H1 (cell line): ENCODE measurements at regions not wholly inside any gene's neighbourhood (a gene's known extent, or its start where the extent isn't known, plus 50 kb on each side); places are given as distances from the start of the nearest gene placed in this dataset.

Experiments used
- CTCF ChIA-PET: fragments of 300-600 bp; sonication (Branson Sonifier 250); formaldehyde crosslinking; loops from one replicate; lab custom pipeline; 2021; ENCODE audit not compliant: partially characterized antibody; lab: Charles Lee
- POLR2A ChIA-PET: fragments of 300-600 bp; sonication (Branson Sonifier 250); formaldehyde crosslinking; loops from one replicate; lab custom pipeline; 2021; ENCODE audit warnings: inconsistent platforms; ENCODE audit not compliant: partially characterized antibody; lab: Charles Lee
- DNase-seq, 2 experiments: peaks; one replicate each; pipeline versions ENCODE4 v3.0.0 to v3.0.0-alpha.2; 2010 to 2022; ENCODE audit warnings: low spot score in 2 of 2, low read depth in 1 of 2, mixed read lengths in 1 of 2
- FAIRE-seq: peaks from 2 replicates; lab custom pipeline; 2011; peaks lifted over from hg19 to GRCh38; lab: Jason Lieb, UNC
- H2AFZ ChIP-seq: 2 replicates; pipeline ENCODE4 v1.8.1; 2012; ENCODE audit warnings: low read length, inconsistent platforms
- H2AK5ac ChIP-seq: 2 replicates; pipeline ENCODE4 v1.6.1; 2013; ENCODE audit warnings: low read depth, low read length
- H2BK120ac ChIP-seq: replicated peaks from 2 replicates; pipeline ENCODE3; 2013; ENCODE audit warnings: low read depth, low read length, inconsistent platforms
- H2BK12ac ChIP-seq: 2 replicates; pipeline ENCODE4 v1.6.1; 2013; ENCODE audit warnings: low read depth, low read length
- H2BK15ac ChIP-seq: 2 replicates; pipeline ENCODE4 v1.6.1; 2013; ENCODE audit warnings: low read length
- H2BK20ac ChIP-seq: 2 replicates; pipeline ENCODE4 v1.6.1; 2013; ENCODE audit warnings: low read length
- H2BK5ac ChIP-seq: 2 replicates; pipeline ENCODE4 v1.6.1; 2013; ENCODE audit warnings: low read depth, low read length
- H3K14ac ChIP-seq: 2 replicates; pipeline ENCODE4 v1.6.1; 2013; ENCODE audit warnings: inconsistent platforms; ENCODE audit not compliant: insufficient read length
- H3K18ac ChIP-seq: 2 replicates; pipeline ENCODE4 v1.6.1; 2013; ENCODE audit warnings: low read length; ENCODE audit errors: extremely low read depth
- H3K23ac ChIP-seq: 2 replicates; pipeline ENCODE4 v1.6.1; 2013; ENCODE audit warnings: inconsistent platforms; ENCODE audit not compliant: insufficient read length
- H3K23me2 ChIP-seq: 2 replicates; pipeline ENCODE4 v1.6.1; 2013; ENCODE audit warnings: low read depth, low read length
- H3K27ac ChIP-seq: 2 replicates; pipeline ENCODE4 v1.6.1; 2011; ENCODE audit warnings: low read depth, low read length, inconsistent platforms
- H3K27me3 ChIP-seq, 4 experiments: replicated peaks in 1 of 4; 1 replicate in 1 of 4; 2 replicates in 3 of 4; pipeline versions ENCODE4 v1.6.1 to v1.8.1; 2011 to 2013; ENCODE audit warnings: low read length in 3 of 4, mild to moderate bottlenecking in 3 of 4, inconsistent platforms in 2 of 4, mixed read lengths in 2 of 4, moderate library complexity in 1 of 4; ENCODE audit not compliant: control insufficient read depth in 3 of 4, insufficient read depth in 3 of 4; ENCODE audit errors: extremely low read depth in 1 of 4
- H3K36me3 ChIP-seq, 4 experiments: 2 replicates each; pipeline versions ENCODE4 v1.6.1 to v1.8.1; 2011 to 2013; ENCODE audit warnings: mild to moderate bottlenecking in 4 of 4, low read length in 3 of 4, moderate library complexity in 2 of 4, control low read depth in 1 of 4, inconsistent platforms in 1 of 4; ENCODE audit not compliant: insufficient read depth in 4 of 4, control insufficient read depth in 2 of 4
- H3K4ac ChIP-seq: replicated peaks from 2 replicates; pipeline ENCODE3; 2013; ENCODE audit warnings: low read length, low read depth, mixed read lengths, inconsistent platforms; ENCODE audit not compliant: insufficient read length
- H3K4me1 ChIP-seq, 4 experiments: replicated peaks in 1 of 4; 1 replicate in 1 of 4; 2 replicates in 3 of 4; pipeline versions ENCODE4 v1.6.1 to v1.8.1; 2011 to 2013; ENCODE audit warnings: low read length in 3 of 4, inconsistent platforms in 2 of 4, mixed read lengths in 1 of 4; ENCODE audit not compliant: insufficient read depth in 4 of 4, control insufficient read depth in 3 of 4
- H3K4me2 ChIP-seq, 2 experiments: 2 replicates each; pipeline versions ENCODE4 v1.6.1 to v1.8.1; 2011 to 2013; ENCODE audit warnings: low read depth in 2 of 2, low read length in 2 of 2, control low read depth in 1 of 2, inconsistent platforms in 1 of 2, mild to moderate bottlenecking in 1 of 2; ENCODE audit not compliant: insufficient read depth in 1 of 2
- H3K4me3 ChIP-seq, 4 experiments: fragments of 200-600, 300-600 bp in 1 of 4; sonication (generic), shearing (Covaris generic), sonication (Bioruptor Twin) in 1 of 4; 2 replicates each; pipeline versions ENCODE4 v1.5.1 to v1.8.1; 2011 to 2016; ENCODE audit warnings: low read length in 4 of 4, low read depth in 3 of 4, control low read depth in 2 of 4, inconsistent platforms in 2 of 4, mild to moderate bottlenecking in 2 of 4, mixed read lengths in 1 of 4, moderate library complexity in 1 of 4; ENCODE audit not compliant: insufficient read depth in 2 of 4; ENCODE audit errors: extremely low read depth in 1 of 4
- H3K56ac ChIP-seq: replicated peaks from 2 replicates; pipeline ENCODE3; 2013; ENCODE audit warnings: low read depth, mild to moderate bottlenecking, mixed read lengths, low read length, inconsistent platforms; ENCODE audit not compliant: insufficient read length
- H3K79me1 ChIP-seq: 2 replicates; pipeline ENCODE4 v1.6.1; 2013; ENCODE audit warnings: low read depth, low read length, control low read depth
- H3K79me2 ChIP-seq, 2 experiments: 2 replicates each; pipeline versions ENCODE4 v1.6.1 to v1.8.1; 2012 to 2013; ENCODE audit warnings: low read length in 2 of 2, mild to moderate bottlenecking in 2 of 2, inconsistent platforms in 1 of 2; ENCODE audit not compliant: insufficient read depth in 2 of 2, control insufficient read depth in 1 of 2
- H3K9ac ChIP-seq, 4 experiments: replicated peaks in 1 of 4; 1 replicate in 1 of 4; 2 replicates in 3 of 4; pipeline versions ENCODE4 v1.6.1 to v1.8.1; 2011 to 2013; ENCODE audit warnings: low read depth in 3 of 4, low read length in 3 of 4, control low read depth in 2 of 4, mild to moderate bottlenecking in 2 of 4, moderate library complexity in 2 of 4, inconsistent platforms in 1 of 4; ENCODE audit errors: extremely low read depth in 1 of 4
- H3K9me3 ChIP-seq, 2 experiments: 2 replicates each; pipeline versions ENCODE4 v1.6.1 to v1.8.1; 2012 to 2013; ENCODE audit warnings: mild to moderate bottlenecking in 2 of 2, moderate library complexity in 2 of 2, control low read depth in 1 of 2, inconsistent platforms in 1 of 2, low read depth in 1 of 2, low read length in 1 of 2, mixed read lengths in 1 of 2; ENCODE audit not compliant: insufficient read depth in 2 of 2
- H4K20me1 ChIP-seq, 2 experiments: replicated peaks in 1 of 2; 2 replicates each; pipeline versions ENCODE3 to v1.8.1; 2011 to 2013; ENCODE audit warnings: inconsistent platforms in 2 of 2, low read length in 2 of 2, mild to moderate bottlenecking in 1 of 2; ENCODE audit not compliant: insufficient read depth in 2 of 2, control insufficient read depth in 1 of 2
- H4K5ac ChIP-seq: 2 replicates; pipeline ENCODE4 v1.6.1; 2013; ENCODE audit warnings: low read length, low read depth, mixed read lengths, inconsistent platforms; ENCODE audit not compliant: insufficient read length
- H4K8ac ChIP-seq: 2 replicates; pipeline ENCODE4 v1.8.0; 2013; ENCODE audit warnings: mild to moderate bottlenecking, moderate library complexity, low read length, inconsistent platforms; ENCODE audit not compliant: insufficient read depth; ENCODE audit errors: extremely low read depth
- H4K91ac ChIP-seq: replicated peaks from 2 replicates; pipeline ENCODE3; 2013; ENCODE audit warnings: low read length, mixed read lengths, inconsistent platforms; ENCODE audit not compliant: insufficient read length
- JUN ChIP-seq: IDR thresholded peaks from 2 replicates; pipeline ENCODE4 v1.6.1; 2011; ENCODE audit warnings: low read depth, mild to moderate bottlenecking, improper control_type of control experiment, low read length
- WGBS, 2 experiments: shearing (Covaris generic) in 1 of 2; methylation state at CpG; one replicate each; pipeline versions ENCODE4 v1.1.6 to v1.1.7; 2013 to 2015; ENCODE audit warnings: low lambda C conversion rate in 2 of 2, mixed read lengths in 2 of 2, inconsistent platforms in 1 of 2, low coverage in 1 of 2, missing lambda C conversion rate in 1 of 2; ENCODE audit not compliant: insufficient replicate concordance in 2 of 2, insufficient coverage in 1 of 2, insufficient read length in 1 of 2; ENCODE audit errors: extremely low coverage in 1 of 2, missing lambda C conversion rate in 1 of 2; 5-methylcytosine and 5-hydroxymethylcytosine counted together

GRCh38 chr12:46089414-46090162 is 99.2 kb upstream of the SCAF11 start:
- H3K4me3 ChIP-seq = no peak overlapping the region
- H3K23me2 ChIP-seq = no peaks in the 10 kb centered on the region
- ChIA-PET CTCF (interaction anchor here (0.7 to 1.2 kb wide), 2 partner anchors 16 to 36 kb away, joined by 3 read pairs; no protein-coding TSS in a partner anchor), POLR2A (no interaction called here)
- H3K36me3 ChIP-seq = no peaks in the 10 kb centered on the region; a peak in 1 of 8 replicates
- H3K4me2 ChIP-seq = no peak overlapping the region
- H3K9me3 ChIP-seq = peaks cover 36 to 45% of the 10 kb centered on the region in 2 experiments
- no peak overlapping the region for H3K27ac ChIP-seq
- TF ChIP-seq JUN = no peak
- H3K4me1 ChIP-seq = no peaks in the 10 kb centered on the region
- no peak overlapping the region for H2BK5ac ChIP-seq
- H4K8ac ChIP-seq = no peak overlapping the region
- H2BK15ac ChIP-seq = no peak overlapping the region
- no peak overlapping the region for H3K4ac ChIP-seq
- no peak overlapping the region for H3K23ac ChIP-seq
- H4K91ac ChIP-seq = no peak overlapping the region
- FAIRE-seq (no peak), DNase-seq (no peak)
- no peak overlapping the region for H3K56ac ChIP-seq
- no peak overlapping the region for H2BK20ac ChIP-seq
- no peaks in the 10 kb centered on the region for H3K79me2 ChIP-seq
- H3K27me3 ChIP-seq = no peaks in the 10 kb centered on the region
- H2AK5ac ChIP-seq = no peak overlapping the region
- H2BK120ac ChIP-seq = no peak overlapping the region
- 84% methylated on average over 5 of the region's 5 CpGs; no CpG with 5 or more reads in 1 of the 2 experiments for WGBS, 2 experiments
- H2BK12ac ChIP-seq = no peak overlapping the region
- no peak overlapping the region for H3K14ac ChIP-seq
- H4K5ac ChIP-seq = no peak overlapping the region
- no peak overlapping the region for H3K18ac ChIP-seq
- H2AFZ ChIP-seq = no peak overlapping the region
- no peaks in the 10 kb centered on the region for H3K79me1 ChIP-seq
- H3K9ac ChIP-seq = no peak overlapping the region
- H4K20me1 ChIP-seq = no peaks in the 10 kb centered on the region
